HG03457 (cell line): ENCODE measurements at regions not wholly inside any gene's neighbourhood (a gene's known extent, or its start where the extent isn't known, plus 50 kb on each side); places are given as distances from the start of the nearest gene placed in this dataset.

Source experiments
- ATAC-seq: cut with Tn5 transposase; IDR thresholded peaks from one replicate; pipeline ENCODE4 v1.9.1; 2021; ENCODE audit warnings: moderate number of reproducible peaks; ENCODE audit not compliant: unreplicated experiment

GRCh38 chr10:33401300-33401699 lies 66.8 kb upstream of the NRP1 start:
- ATAC-seq, result no peak

- ATAC-seq, result no peak
Measured at GRCh38 chr10:33398796-33399195, 64.3 kb upstream of the NRP1 start.

- ATAC-seq, result no peak
Measured at GRCh38 chr10:33396938-33397337, 62.5 kb upstream of the NRP1 start.

- no peak for ATAC-seq
Measured at GRCh38 chr10:33396279-33396678, 61.8 kb upstream of the NRP1 start.

- ATAC-seq, result no peak
Measured at GRCh38 chr10:33395201-33395600, 60.7 kb upstream of the NRP1 start.

GRCh38 chr10:33392706-33393105 lies 58.2 kb upstream of the NRP1 start:
- no peak for ATAC-seq

- no peak for ATAC-seq
Measured at GRCh38 chr10:33391611-33392465, 57.4 kb upstream of the NRP1 start.

GRCh38 chr10:33390046-33390445 lies 55.6 kb upstream of the NRP1 start:
- no peak for ATAC-seq

- no peak for ATAC-seq
Measured at GRCh38 chr10:33388785-33389184, 54.3 kb upstream of the NRP1 start.

- no peak for ATAC-seq
Measured at GRCh38 chr10:33388382-33388781, 53.9 kb upstream of the NRP1 start.

- no peak for ATAC-seq
Measured at GRCh38 chr10:33387720-33388119, 53.3 kb upstream of the NRP1 start.

GRCh38 chr10:33386926-33387325 lies 52.5 kb upstream of the NRP1 start:
- ATAC-seq, result no peak

- ATAC-seq, result no peak
Measured at GRCh38 chr10:33385686-33386085, 51.2 kb upstream of the NRP1 start.

GRCh38 chr10:33385015-33385414 lies 50.5 kb upstream of the NRP1 start:
- ATAC-seq, result no peak
